Suppressor macrophage treated with lipopolysaccharide for 1 hour (primary cell): ENCODE measurements at regions not wholly inside any gene's neighbourhood (a gene's known extent, or its start where the extent isn't known, plus 50 kb on each side); places are given as distances from the start of the nearest gene placed in this dataset.
"Not testable (repeated sequence)": the region's sequence is repeated elsewhere in the genome, so short reads cannot be mapped to it uniquely, and the experiment has no call there.

Experiments
- DNase-seq, 3 donors: peaks; one replicate each; pipeline ENCODE4 v3.0.0-alpha.2; 2020 to 2022

- no peak for DNase-seq
These were observed 97.9 kb downstream of the TMEM168 start for GRCh38 chr7:112692333-112692732.

- DNase-seq = not testable (repeated sequence)
These were observed 93.0 kb downstream of the TMEM168 start for GRCh38 chr7:112697211-112697610.

GRCh38 chr7:112699725-112700513, 90.3 kb downstream of the TMEM168 start:
- DNase-seq = no peak

- no peak for DNase-seq
These were observed 88.7 kb downstream of the TMEM168 start for GRCh38 chr7:112701456-112701855.

- no peak for DNase-seq
These were observed 82.5 kb downstream of the TMEM168 start for GRCh38 chr7:112707655-112708054.

- no peak for DNase-seq
These were observed 82.0 kb downstream of the TMEM168 start for GRCh38 chr7:112708236-112708635.
